H9 (cell line): ENCODE measurements at regions not wholly inside any gene's neighbourhood (a gene's known extent, or its start where the extent isn't known, plus 50 kb on each side); places are given as distances from the start of the nearest gene placed in this dataset.

Experiments used
- DNase-seq: peaks from one replicate; pipeline ENCODE4 v3.0.0-alpha.2; 2017
- H2AFZ ChIP-seq: one replicate; pipeline ENCODE4 v1.6.1; 2013; ENCODE audit warnings: mild to moderate bottlenecking, low read length, control low read depth, moderate library complexity
- H2AK5ac ChIP-seq: 2 replicates; pipeline ENCODE4 v1.6.1; 2013; ENCODE audit warnings: low read length, control low read depth, mixed read lengths; ENCODE audit not compliant: insufficient read length
- H2BK120ac ChIP-seq: one replicate; pipeline ENCODE4 v1.6.1; 2013; ENCODE audit warnings: low read depth, mild to moderate bottlenecking, low read length, control low read depth, inconsistent platforms; ENCODE audit not compliant: poor library complexity, severe bottlenecking
- H2BK12ac ChIP-seq: 2 replicates; pipeline ENCODE4 v1.6.1; 2013; ENCODE audit warnings: low read length, control low read depth, mixed read lengths, low read depth; ENCODE audit not compliant: insufficient read length
- H2BK15ac ChIP-seq: 2 replicates; pipeline ENCODE4 v1.6.1; 2013; ENCODE audit warnings: low read depth, low read length, control low read depth
- H2BK20ac ChIP-seq: one replicate; pipeline ENCODE4 v1.6.1; 2013; ENCODE audit warnings: low read depth, mild to moderate bottlenecking, low read length, control low read depth, inconsistent platforms; ENCODE audit not compliant: poor library complexity, severe bottlenecking
- H2BK5ac ChIP-seq: 2 replicates; pipeline ENCODE4 v1.6.1; 2013; ENCODE audit warnings: low read length, control low read depth, mixed read lengths; ENCODE audit not compliant: insufficient read length
- H3K14ac ChIP-seq: 2 replicates; pipeline ENCODE4 v1.6.1; 2013; ENCODE audit warnings: low read length, control low read depth; ENCODE audit not compliant: insufficient read depth
- H3K18ac ChIP-seq: 2 replicates; pipeline ENCODE4 v1.6.1; 2013; ENCODE audit warnings: low read depth, mild to moderate bottlenecking, mixed read lengths, low read length, control low read depth; ENCODE audit not compliant: insufficient read length
- H3K23ac ChIP-seq: 2 replicates; pipeline ENCODE4 v1.6.1; 2013; ENCODE audit warnings: low read length, control low read depth, mixed read lengths, low read depth; ENCODE audit not compliant: insufficient read length
- H3K23me2 ChIP-seq: 2 replicates; pipeline ENCODE4 v1.6.1; 2013; ENCODE audit warnings: low read depth, mild to moderate bottlenecking, mixed read lengths, low read length, control low read depth; ENCODE audit not compliant: insufficient read length, poor library complexity, severe bottlenecking
- H3K27ac ChIP-seq: 2 replicates; pipeline ENCODE4 v1.5.1; 2013; ENCODE audit warnings: low read length, control low read depth, mixed read lengths, low read depth; ENCODE audit not compliant: insufficient read length
- H3K27me3 ChIP-seq: 2 replicates; pipeline ENCODE4 v1.6.1; 2013; ENCODE audit warnings: low read length, control low read depth, inconsistent platforms; ENCODE audit not compliant: insufficient read depth
- H3K4ac ChIP-seq: 2 replicates; pipeline ENCODE4 v1.6.1; 2013; ENCODE audit warnings: low read depth, mild to moderate bottlenecking, control low read depth, inconsistent platforms, low read length, moderate library complexity
- H3K4me1 ChIP-seq: 2 replicates; pipeline ENCODE4 v1.6.1; 2013; ENCODE audit warnings: low read length, control low read depth, inconsistent platforms; ENCODE audit not compliant: insufficient read depth
- H3K4me2 ChIP-seq: 2 replicates; pipeline ENCODE4 v1.6.1; 2013; ENCODE audit warnings: low read length, control low read depth, mixed read lengths; ENCODE audit not compliant: insufficient read length, insufficient read depth
- H3K56ac ChIP-seq: 2 replicates; pipeline ENCODE4 v1.6.1; 2013; ENCODE audit warnings: low read depth, mild to moderate bottlenecking, mixed read lengths, low read length, control low read depth; ENCODE audit not compliant: insufficient read length
- H3K79me1 ChIP-seq: 2 replicates; pipeline ENCODE4 v1.6.1; 2013; ENCODE audit warnings: low read depth, mild to moderate bottlenecking, moderate library complexity, low read length, control low read depth, inconsistent platforms; ENCODE audit not compliant: insufficient read depth, poor library complexity, severe bottlenecking
- H3K79me2 ChIP-seq: 2 replicates; pipeline ENCODE4 v1.6.1; 2013; ENCODE audit warnings: low read length, control low read depth, inconsistent platforms; ENCODE audit not compliant: insufficient read depth
- H3K9ac ChIP-seq: 2 replicates; pipeline ENCODE4 v1.6.1; 2013; ENCODE audit warnings: low read length, control low read depth, mixed read lengths; ENCODE audit not compliant: insufficient read length; ENCODE audit errors: extremely low read depth
- H3K9me3 ChIP-seq: one replicate; pipeline ENCODE4 v1.6.1; 2013; ENCODE audit warnings: low read depth, low read length, inconsistent platforms; ENCODE audit not compliant: control insufficient read depth
- H3T11ph ChIP-seq: one replicate; pipeline ENCODE4 v1.6.1; 2013; ENCODE audit warnings: mild to moderate bottlenecking, low read length, control low read depth, inconsistent platforms
- H4K20me1 ChIP-seq: one replicate; pipeline ENCODE4 v1.6.1; 2013; ENCODE audit not compliant: control insufficient read depth, insufficient read length, insufficient read depth
- H4K5ac ChIP-seq: 2 replicates; pipeline ENCODE4 v1.6.1; 2013; ENCODE audit warnings: low read depth, mild to moderate bottlenecking, mixed read lengths, low read length, control low read depth; ENCODE audit not compliant: insufficient read length
- H4K8ac ChIP-seq: replicated peaks from 2 replicates; pipeline ENCODE4 v1.6.1; 2013; ENCODE audit warnings: low read length, control low read depth, mixed read lengths, low read depth; ENCODE audit not compliant: insufficient read length
- H4K91ac ChIP-seq: 2 replicates; pipeline ENCODE4 v1.6.1; 2013; ENCODE audit warnings: low read depth, mild to moderate bottlenecking, moderate library complexity, mixed read lengths, low read length, control low read depth; ENCODE audit not compliant: insufficient read length
- H3K27ac Mint-ChIP-seq, 3 experiments: 2 replicates in 2 of 3; 3 replicates in 1 of 3; pipeline ENCODE4 v1.8.0; 2020 to 2021; ENCODE audit warnings: mixed read lengths in 3 of 3, mild to moderate bottlenecking in 1 of 3, moderate library complexity in 1 of 3
- H3K27me3 Mint-ChIP-seq: 2 replicates; pipeline ENCODE4 v1.8.0; 2021; ENCODE audit warnings: low read depth, mild to moderate bottlenecking, moderate library complexity, mixed read lengths
- H3K36me3 Mint-ChIP-seq, 3 experiments: 2 replicates in 2 of 3; 3 replicates in 1 of 3; pipeline ENCODE4 v1.8.0; 2020 to 2021; ENCODE audit warnings: low read depth in 3 of 3, mixed read lengths in 3 of 3; ENCODE audit not compliant: insufficient read depth in 1 of 3
- H3K4me1 Mint-ChIP-seq, 2 experiments: 2 replicates each; pipeline ENCODE4 v1.8.0; 2020; ENCODE audit warnings: mixed read lengths in 2 of 2
- H3K4me3 Mint-ChIP-seq, 2 experiments: 2 replicates in 1 of 2; 3 replicates in 1 of 2; pipeline ENCODE4 v1.8.0; 2020 to 2021; ENCODE audit warnings: mild to moderate bottlenecking in 2 of 2, mixed read lengths in 2 of 2, moderate library complexity in 1 of 2
- H3K9me3 Mint-ChIP-seq, 2 experiments: 2 replicates in 1 of 2; 3 replicates in 1 of 2; pipeline ENCODE4 v1.8.0; 2020; ENCODE audit warnings: mild to moderate bottlenecking in 2 of 2, mixed read lengths in 2 of 2, moderate library complexity in 1 of 2
- CTCF ChIP-seq: fragments of 200-600 bp; sonication (generic); conservative IDR thresholded peaks from 3 replicates; pipeline ENCODE4 v1.8.0; 2021; ENCODE audit warnings: antibody characterized with exemption, mild to moderate bottlenecking
- WGBS: extraction: QIAGEN DNeasy Blood & Tissue Kit; methylation state at CpG from one replicate; pipeline ENCODE4 v1.1.7; 2013; ENCODE audit warnings: missing lambda C conversion rate, low lambda C conversion rate, mixed read lengths; ENCODE audit not compliant: insufficient read length; ENCODE audit errors: extremely low coverage; 5-methylcytosine and 5-hydroxymethylcytosine counted together

- Histone ChIP-seq H2BK20ac (no peak overlapping the region), H3K18ac (no peak overlapping the region), H4K20me1 (no peaks in the 10 kb centered on the region), H3K4me2 (no peak overlapping the region), H3K23me2 (no peaks in the 10 kb centered on the region), H4K5ac (no peak overlapping the region), H2BK12ac (no peak overlapping the region), H2BK5ac (no peak overlapping the region), H3K4me1 (no peaks in the 10 kb centered on the region), H3K79me2 (no peaks in the 10 kb centered on the region), H3K27ac (no peak overlapping the region), H2BK120ac (no peak overlapping the region), H3K14ac (no peak overlapping the region), H3K4ac (no peak overlapping the region), H3K9ac (no peak overlapping the region), H2AFZ (no peak overlapping the region), H3K23ac (no peak overlapping the region), H3K9me3 (no peaks in the 10 kb centered on the region), H4K91ac (no peak overlapping the region), H4K8ac (no peak overlapping the region), H2AK5ac (no peak overlapping the region), H3K79me1 (no peaks in the 10 kb centered on the region), H3K56ac (no peak overlapping the region), H3K27me3 (no peaks in the 10 kb centered on the region), H2BK15ac (no peak overlapping the region), H3T11ph (no peak overlapping the region)
- TF ChIP-seq CTCF = no peak
- H3K27ac Mint-ChIP-seq = no peak overlapping the region
- peaks cover 0 to 8% of the 10 kb centered on the region in 2 experiments; a peak in 1 of 4 replicates for H3K4me1 Mint-ChIP-seq
- WGBS = no CpG with 5 or more reads among the region's 7 CpGs
- no peak for DNase-seq
- H3K27me3 Mint-ChIP-seq = no peaks in the 10 kb centered on the region; the same call in 1 of the 2 replicates
- H3K4me3 Mint-ChIP-seq = no peak overlapping the region
- no peaks in the 10 kb centered on the region for H3K36me3 Mint-ChIP-seq
- H3K9me3 Mint-ChIP-seq = no peaks in the 10 kb centered on the region
These were observed 160.2 kb downstream of the DAD1 start for GRCh38 chr14:22428700-22429291.
